ENCODE measurements at regions not wholly inside any gene's neighbourhood (a gene's known extent, or its start where the extent isn't known, plus 50 kb on each side); places are given as distances from the start of the nearest gene placed in this dataset.

DNA sequence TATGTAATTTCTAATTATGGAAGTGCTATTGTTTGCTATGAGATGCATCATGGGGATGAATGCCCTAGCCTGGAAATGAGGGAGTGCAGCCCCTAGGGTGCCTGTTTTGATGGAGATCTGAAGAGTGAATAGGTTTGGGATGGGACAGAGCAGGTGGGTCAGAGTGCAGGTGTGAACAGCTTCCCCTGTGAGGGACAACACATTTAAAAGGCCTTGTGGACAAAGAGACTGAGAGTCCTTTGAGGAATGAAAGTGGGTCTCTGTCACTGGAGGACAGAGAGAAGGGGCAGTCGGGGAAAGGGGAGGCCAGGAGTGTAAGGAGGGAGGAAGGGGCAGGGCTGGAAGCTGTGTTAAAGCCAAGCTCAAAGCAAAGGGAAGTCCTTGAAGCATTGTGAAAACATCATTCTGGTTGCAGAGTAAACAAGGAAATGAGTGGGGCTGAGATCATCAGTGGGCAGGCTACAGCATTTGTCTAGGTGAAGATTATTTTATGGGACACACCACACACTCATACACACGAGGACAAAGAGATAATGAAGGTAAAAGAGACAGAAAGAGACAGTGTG is 877.6 kb downstream of the SLC4A3 start:
- H3K79me2 ChIP-seq: no peaks in the 10 kb centered on the region
- peak overlapping the region; percentile 32 for H2AFZ ChIP-seq
- WGBS (ENCODE audit: low lambda C conversion rate, missing lambda C conversion rate): 37% methylated on average over 2 of the region's 2 CpGs
- no peaks in the 10 kb centered on the region for H3K4me1 ChIP-seq (ENCODE audit: insufficient read depth)
- peak overlapping the region; percentile 67 for H3K27ac ChIP-seq
- no peak overlapping the region for H3K4me3 ChIP-seq
- no peaks in the 10 kb centered on the region for H3K36me3 ChIP-seq (replicated peaks; ENCODE audit: insufficient read depth, low read depth)
- H3K4me2 ChIP-seq: peak overlapping the region; percentile 15
- no peaks in the 10 kb centered on the region for H3K9me2 ChIP-seq (replicated peaks; ENCODE audit: insufficient read depth)
- no peaks in the 10 kb centered on the region for H3K27me3 ChIP-seq
- DNase-seq (ENCODE audit: low spot score): peak; percentile 48
- no peaks in the 10 kb centered on the region for H4K20me1 ChIP-seq (ENCODE audit: insufficient read depth, poor library complexity, severe bottlenecking)
- TF ChIP-seq, protein P1, sequence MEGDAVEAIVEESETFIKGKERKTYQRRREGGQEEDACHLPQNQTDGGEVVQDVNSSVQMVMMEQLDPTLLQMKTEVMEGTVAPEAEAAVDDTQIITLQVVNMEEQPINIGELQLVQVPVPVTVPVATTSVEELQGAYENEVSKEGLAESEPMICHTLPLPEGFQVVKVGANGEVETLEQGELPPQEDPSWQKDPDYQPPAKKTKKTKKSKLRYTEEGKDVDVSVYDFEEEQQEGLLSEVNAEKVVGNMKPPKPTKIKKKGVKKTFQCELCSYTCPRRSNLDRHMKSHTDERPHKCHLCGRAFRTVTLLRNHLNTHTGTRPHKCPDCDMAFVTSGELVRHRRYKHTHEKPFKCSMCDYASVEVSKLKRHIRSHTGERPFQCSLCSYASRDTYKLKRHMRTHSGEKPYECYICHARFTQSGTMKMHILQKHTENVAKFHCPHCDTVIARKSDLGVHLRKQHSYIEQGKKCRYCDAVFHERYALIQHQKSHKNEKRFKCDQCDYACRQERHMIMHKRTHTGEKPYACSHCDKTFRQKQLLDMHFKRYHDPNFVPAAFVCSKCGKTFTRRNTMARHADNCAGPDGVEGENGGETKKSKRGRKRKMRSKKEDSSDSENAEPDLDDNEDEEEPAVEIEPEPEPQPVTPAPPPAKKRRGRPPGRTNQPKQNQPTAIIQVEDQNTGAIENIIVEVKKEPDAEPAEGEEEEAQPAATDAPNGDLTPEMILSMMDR (IDR thresholded peaks at IDR 0.05; ENCODE audit: poor library complexity): no peak
- TF ChIP-seq EZH2phosphoT487 (IDR thresholded peaks at IDR 0.05; ENCODE audit: low read depth, severe bottlenecking, unreplicated experiment): no peak
- TF ChIP-seq EZH2 (IDR thresholded peaks at IDR 0.05; ENCODE audit: borderline replicate concordance): no peak
- H3K9me3 ChIP-seq (ENCODE audit: low read depth): no peaks in the 10 kb centered on the region

DNA sequence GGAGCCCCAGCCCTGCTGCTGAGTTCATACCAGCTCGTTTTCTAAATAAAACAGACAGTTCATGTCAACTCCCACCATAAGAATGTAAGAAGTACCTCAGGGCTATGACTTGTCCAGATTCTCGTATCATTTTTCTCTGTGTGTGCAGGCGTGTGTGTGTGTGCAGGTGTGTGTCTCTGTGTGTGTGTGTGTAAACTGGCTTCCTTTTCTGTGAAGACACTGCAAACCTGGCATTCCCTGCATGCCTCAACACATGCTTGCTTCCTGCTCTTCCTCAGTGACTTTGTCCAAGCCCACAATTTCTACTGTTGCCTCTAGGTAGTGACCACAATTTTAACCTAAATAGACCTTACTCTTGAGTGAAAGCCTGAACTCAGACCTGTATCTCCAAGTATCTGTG is 879.0 kb downstream of the SLC4A3 start:
- 68% methylated on average over 3 of the region's 3 CpGs for WGBS (ENCODE audit: low lambda C conversion rate, missing lambda C conversion rate)
- no peak overlapping the region for H3K4me3 ChIP-seq
- no peak for DNase-seq (ENCODE audit: low spot score)
- H3K79me2 ChIP-seq: no peaks in the 10 kb centered on the region
- no peak overlapping the region for H2AFZ ChIP-seq
- no peaks in the 10 kb centered on the region for H3K27me3 ChIP-seq
- no peak overlapping the region for H3K27ac ChIP-seq
- TF ChIP-seq EZH2phosphoT487 (IDR thresholded peaks at IDR 0.05; ENCODE audit: low read depth, severe bottlenecking, unreplicated experiment) (no peak), EZH2 (IDR thresholded peaks at IDR 0.05; ENCODE audit: borderline replicate concordance) (no peak)
- TF ChIP-seq, protein P1 (IDR thresholded peaks at IDR 0.05; ENCODE audit: poor library complexity): no peak
- no peak overlapping the region for H3K4me2 ChIP-seq
- no peaks in the 10 kb centered on the region for H4K20me1 ChIP-seq (ENCODE audit: insufficient read depth, poor library complexity, severe bottlenecking)
- no peaks in the 10 kb centered on the region for H3K36me3 ChIP-seq (replicated peaks; ENCODE audit: insufficient read depth, low read depth)
- no peaks in the 10 kb centered on the region for H3K4me1 ChIP-seq (ENCODE audit: insufficient read depth)
- H3K9me3 ChIP-seq (ENCODE audit: low read depth): no peaks in the 10 kb centered on the region
- H3K9me2 ChIP-seq (replicated peaks; ENCODE audit: insufficient read depth): no peaks in the 10 kb centered on the region

DNA sequence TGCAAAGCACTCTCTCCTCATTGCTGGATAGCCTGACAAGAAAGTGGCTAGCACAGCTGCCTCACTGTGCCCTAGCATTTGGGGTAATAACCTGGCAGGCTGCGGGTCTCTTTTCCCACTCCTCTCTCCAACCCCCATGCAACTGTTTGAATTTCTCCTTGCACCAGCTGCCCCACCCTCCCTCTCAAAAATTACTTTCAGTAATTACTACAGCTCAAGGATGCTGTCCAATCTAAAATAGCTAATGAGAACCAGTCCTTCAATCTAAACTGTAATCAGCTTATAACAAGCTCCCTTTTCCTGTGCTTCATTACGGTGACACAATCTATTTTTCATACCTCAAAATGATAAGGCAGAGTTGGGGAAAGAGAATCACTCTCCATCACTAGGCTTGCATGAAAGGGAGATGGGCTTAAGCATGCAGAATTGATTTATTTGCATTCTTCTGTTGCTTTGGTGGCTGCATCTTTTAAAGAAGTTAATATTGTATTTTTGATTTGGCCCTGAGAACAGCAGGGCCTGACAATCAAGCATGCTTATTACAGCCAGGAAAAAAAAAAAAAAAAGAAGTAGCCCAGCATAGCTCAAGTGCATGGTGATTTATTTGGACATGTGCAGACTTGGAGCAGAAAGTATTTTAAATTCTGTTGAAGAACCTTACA is 881.8 kb downstream of the SLC4A3 start:
- H3K9me3 ChIP-seq (ENCODE audit: low read depth): no peaks in the 10 kb centered on the region
- no peak overlapping the region for H2AFZ ChIP-seq
- H3K4me1 ChIP-seq (ENCODE audit: insufficient read depth): no peaks in the 10 kb centered on the region
- no peak overlapping the region for H3K4me2 ChIP-seq
- H3K27ac ChIP-seq: no peak overlapping the region
- DNase-seq (ENCODE audit: low spot score): no peak
- WGBS (ENCODE audit: low lambda C conversion rate, missing lambda C conversion rate): 70% methylated on average over 2 of the region's 2 CpGs
- no peaks in the 10 kb centered on the region for H3K36me3 ChIP-seq (replicated peaks; ENCODE audit: insufficient read depth, low read depth)
- TF ChIP-seq EZH2phosphoT487 (IDR thresholded peaks at IDR 0.05; ENCODE audit: low read depth, severe bottlenecking, unreplicated experiment): no peak
- TF ChIP-seq, protein P1 (IDR thresholded peaks at IDR 0.05; ENCODE audit: poor library complexity): no peak
- no peak for TF ChIP-seq EZH2 (IDR thresholded peaks at IDR 0.05; ENCODE audit: borderline replicate concordance)
- no peaks in the 10 kb centered on the region for H3K79me2 ChIP-seq
- no peaks in the 10 kb centered on the region for H3K27me3 ChIP-seq
- H3K9me2 ChIP-seq (replicated peaks; ENCODE audit: insufficient read depth): no peaks in the 10 kb centered on the region
- no peak overlapping the region for H3K4me3 ChIP-seq
- H4K20me1 ChIP-seq (ENCODE audit: insufficient read depth, poor library complexity, severe bottlenecking): no peaks in the 10 kb centered on the region

Data from hepatocyte (in vitro differentiated cells).